Ascending aorta (tissue), 2 donors: ENCODE measurements at regions not wholly inside any gene's neighbourhood (a gene's known extent, or its start where the extent isn't known, plus 50 kb on each side); places are given as distances from the start of the nearest gene placed in this dataset.

Experiments used
- DNase-seq, 2 donors: peaks; one replicate each; pipeline ENCODE4 v3.0.0-alpha.2; 2019; ENCODE audit warnings: low spot score in 2 of 2
- H3K27ac ChIP-seq, 2 donors: fragments of 200-600 bp; sonication (generic); one replicate each; pipeline ENCODE4 v1.5.1; 2016 to 2017; ENCODE audit warnings: mild to moderate bottlenecking in 1 of 2
- H3K27me3 ChIP-seq: fragments of 200-600 bp; sonication (generic); one replicate; pipeline ENCODE4 v1.5.1; 2017
- H3K36me3 ChIP-seq, 2 donors: fragments of 200-600 bp; sonication (generic); one replicate each; pipeline ENCODE4 v1.5.1; 2016
- H3K4me1 ChIP-seq, 2 donors: fragments of 200-600 bp; sonication (generic); one replicate each; pipeline ENCODE4 v1.5.1; 2016 to 2017; ENCODE audit warnings: mild to moderate bottlenecking in 1 of 2
- H3K4me3 ChIP-seq, 2 donors: fragments of 200-600 bp; sonication (generic); one replicate each; pipeline ENCODE4 v1.5.1; 2016 to 2017; ENCODE audit warnings: mild to moderate bottlenecking in 1 of 2
- H3K9me3 ChIP-seq, 2 donors: fragments of 200-600 bp; sonication (generic); one replicate each; pipeline ENCODE4 v1.5.1; 2016
- intact Hi-C: fragments of 100-400 bp; cut with DNase I; formaldehyde crosslinking; loops from one replicate; pipeline ENCODE4 v1.15.1; 2023
- TF ChIP-seq, protein P1 (sequence below), 3 experiments: fragments of 200-600 bp in 2 of 3; fragments of 450-650 bp in 1 of 3; sonication (generic) in 2 of 3; IDR thresholded peaks; one replicate each; pipeline ENCODE4 v1.5.1; 2016 to 2019; ENCODE audit warnings: antibody characterized with exemption in 3 of 3, mild to moderate bottlenecking in 1 of 3, moderate library complexity in 1 of 3

- Histone ChIP-seq H3K9me3 (no peaks in the 10 kb centered on the region), H3K4me3 (no peak overlapping the region), H3K36me3 (no peaks in the 10 kb centered on the region), H3K27me3 (no peaks in the 10 kb centered on the region), H3K4me1 (no peaks in the 10 kb centered on the region), H3K27ac (no peak overlapping the region)
- DNase-seq = no peak
- intact Hi-C loops = no loop called here
- TF ChIP-seq, protein P1, sequence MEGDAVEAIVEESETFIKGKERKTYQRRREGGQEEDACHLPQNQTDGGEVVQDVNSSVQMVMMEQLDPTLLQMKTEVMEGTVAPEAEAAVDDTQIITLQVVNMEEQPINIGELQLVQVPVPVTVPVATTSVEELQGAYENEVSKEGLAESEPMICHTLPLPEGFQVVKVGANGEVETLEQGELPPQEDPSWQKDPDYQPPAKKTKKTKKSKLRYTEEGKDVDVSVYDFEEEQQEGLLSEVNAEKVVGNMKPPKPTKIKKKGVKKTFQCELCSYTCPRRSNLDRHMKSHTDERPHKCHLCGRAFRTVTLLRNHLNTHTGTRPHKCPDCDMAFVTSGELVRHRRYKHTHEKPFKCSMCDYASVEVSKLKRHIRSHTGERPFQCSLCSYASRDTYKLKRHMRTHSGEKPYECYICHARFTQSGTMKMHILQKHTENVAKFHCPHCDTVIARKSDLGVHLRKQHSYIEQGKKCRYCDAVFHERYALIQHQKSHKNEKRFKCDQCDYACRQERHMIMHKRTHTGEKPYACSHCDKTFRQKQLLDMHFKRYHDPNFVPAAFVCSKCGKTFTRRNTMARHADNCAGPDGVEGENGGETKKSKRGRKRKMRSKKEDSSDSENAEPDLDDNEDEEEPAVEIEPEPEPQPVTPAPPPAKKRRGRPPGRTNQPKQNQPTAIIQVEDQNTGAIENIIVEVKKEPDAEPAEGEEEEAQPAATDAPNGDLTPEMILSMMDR (IDR thresholded peaks at IDR 0.05) = no peak
These were observed 280.1 kb upstream of the RGS17 start for GRCh38 chr6:153411070-153411648.

DNA sequence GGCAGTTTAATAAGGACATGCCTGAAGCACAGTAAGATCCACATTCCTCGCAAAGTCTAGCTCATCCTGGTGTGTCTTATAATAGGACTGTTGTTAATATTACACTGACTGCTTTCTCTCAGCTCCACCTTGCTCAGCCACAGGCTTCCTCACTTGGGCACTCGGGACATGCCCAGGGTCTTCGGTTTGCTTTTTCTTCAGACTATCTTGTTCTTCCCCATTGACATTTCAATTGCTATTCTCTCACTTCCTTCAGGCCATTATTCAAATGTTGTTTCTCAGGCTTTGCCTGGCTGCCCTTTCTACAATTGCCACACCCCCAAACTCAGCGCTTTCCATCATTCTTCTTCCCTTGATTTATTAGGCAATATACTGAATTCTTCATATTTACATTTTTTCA, 274.8 kb upstream of the RGS17 start:
- TF ChIP-seq, protein P1 (IDR thresholded peaks at IDR 0.05) = no peak
- H3K4me3 ChIP-seq = no peak overlapping the region
- no peaks in the 10 kb centered on the region for H3K27me3 ChIP-seq
- no peak overlapping the region for H3K27ac ChIP-seq
- no peaks in the 10 kb centered on the region for H3K9me3 ChIP-seq
- no peaks in the 10 kb centered on the region for H3K4me1 ChIP-seq
- intact Hi-C loops = no loop called here
- DNase-seq = no peak
- H3K36me3 ChIP-seq = no peaks in the 10 kb centered on the region

GRCh38 chr6:153401751-153402150, 270.7 kb upstream of the RGS17 start:
- H3K9me3 ChIP-seq = no peaks in the 10 kb centered on the region
- intact Hi-C loops = no loop called here
- H3K27ac ChIP-seq = no peak overlapping the region
- no peaks in the 10 kb centered on the region for H3K36me3 ChIP-seq
- DNase-seq = no peak
- TF ChIP-seq, protein P1 (IDR thresholded peaks at IDR 0.05) = no peak
- H3K4me3 ChIP-seq = no peak overlapping the region
- H3K27me3 ChIP-seq = no peaks in the 10 kb centered on the region
- no peaks in the 10 kb centered on the region for H3K4me1 ChIP-seq

- Histone ChIP-seq H3K4me1 (no peaks in the 10 kb centered on the region), H3K9me3 (no peaks in the 10 kb centered on the region), H3K27me3 (no peaks in the 10 kb centered on the region), H3K27ac (no peak overlapping the region), H3K4me3 (no peak overlapping the region), H3K36me3 (no peaks in the 10 kb centered on the region)
- DNase-seq = no peak
- TF ChIP-seq, protein P1 (IDR thresholded peaks at IDR 0.05) = no peak
- intact Hi-C loops = no loop called here
These were observed 261.1 kb upstream of the RGS17 start for GRCh38 chr6:153392156-153392555.

DNA sequence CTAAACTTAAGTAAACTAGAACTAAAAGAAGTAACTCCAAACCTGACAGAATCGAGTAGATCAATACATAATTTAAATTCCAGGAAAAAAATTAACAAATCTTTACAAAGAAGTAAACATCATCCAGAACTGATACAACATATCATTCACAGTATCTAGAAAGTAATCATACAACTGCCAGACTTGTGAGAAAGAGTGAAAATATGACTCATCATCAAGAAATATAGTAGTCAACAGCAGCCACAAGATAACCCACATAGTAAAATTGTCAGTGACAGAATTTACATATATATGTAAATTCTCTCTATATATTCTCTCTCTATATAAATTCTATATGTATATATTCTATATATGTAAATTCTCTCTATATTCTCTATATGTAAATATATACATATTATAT, 242.8 kb upstream of the RGS17 start:
- H3K36me3 ChIP-seq = no peaks in the 10 kb centered on the region
- H3K27ac ChIP-seq = no peak overlapping the region
- TF ChIP-seq, protein P1 (IDR thresholded peaks at IDR 0.05) = no peak
- no peaks in the 10 kb centered on the region for H3K9me3 ChIP-seq
- H3K27me3 ChIP-seq = no peaks in the 10 kb centered on the region
- no peaks in the 10 kb centered on the region for H3K4me1 ChIP-seq
- DNase-seq = no peak
- H3K4me3 ChIP-seq = no peak overlapping the region
- intact Hi-C loops = no loop called here

GRCh38 chr6:153368131-153368530, 237.0 kb upstream of the RGS17 start:
- DNase-seq = no peak
- H3K27ac ChIP-seq = no peak overlapping the region

More at GRCh38 chr6:153368131-153368530, 237.0 kb upstream of the RGS17 start:
- intact Hi-C loops = no loop called here
- H3K27me3 ChIP-seq = no peaks in the 10 kb centered on the region
- TF ChIP-seq, protein P1 (IDR thresholded peaks at IDR 0.05) = no peak
- peaks cover 0 to 6% of the 10 kb centered on the region in 2 donors for H3K9me3 ChIP-seq
- no peaks in the 10 kb centered on the region for H3K36me3 ChIP-seq
- H3K4me3 ChIP-seq = no peak overlapping the region
- H3K4me1 ChIP-seq = no peaks in the 10 kb centered on the region
